HepG2 (cell line): ENCODE measurements at regions not wholly inside any gene's neighbourhood (a gene's known extent, or its start where the extent isn't known, plus 50 kb on each side); places are given as distances from the start of the nearest gene placed in this dataset.

ENCODE experiments used
- ATAC-seq: fragments of 200-7000 bp; cut with Tn5 transposase; 3 replicates; pipeline ENCODE4 v1.9.1; 2020; ENCODE audit warnings: mild to moderate bottlenecking, moderate library complexity
- BruUV-seq: library from RNA; stranded (reverse); fragments of 400-500 nt; replicated peaks from 2 replicates; lab custom pipeline; 2021; lab: Mats Ljungman, UMichigan
- CTCF ChIA-PET: fragments of 300-600 bp; formaldehyde crosslinking; extraction: SDS; loops from one replicate; lab custom pipeline; 2021; ENCODE audit warnings: low total read pairs, inconsistent platforms, low intra/inter-chr PET ratio; lab: Yijun Ruan, JAX
- POLR2A ChIA-PET: fragments of 350-600 bp; sonication (Branson Sonifier 250); formaldehyde crosslinking; loops from one replicate; lab custom pipeline; 2020; ENCODE audit warnings: antibody characterized with exemption, inconsistent platforms; lab: Yijun Ruan, JAX
- DNase-seq: peaks from one replicate; pipeline ENCODE4 v3.0.0-alpha.2; 2015; ENCODE audit warnings: low spot score
- FAIRE-seq: peaks from 3 replicates; lab custom pipeline; 2011; peaks lifted over from hg19 to GRCh38; lab: Jason Lieb, UNC
- H2AFZ ChIP-seq: one replicate; pipeline ENCODE4 v1.6.1; 2011; ENCODE audit warnings: low read length, inconsistent platforms
- H3K27ac ChIP-seq: fragments of 300-600 bp; 3 replicates; pipeline ENCODE4 v1.8.0; 2011; ENCODE audit warnings: mixed run types, mild to moderate bottlenecking, mixed read lengths, low read length, inconsistent platforms; ENCODE audit not compliant: insufficient read depth; ENCODE audit errors: extremely low read length
- H3K27me3 ChIP-seq, 2 experiments: fragments of 200-600 bp in 1 of 2; 2 replicates in 1 of 2; 3 replicates in 1 of 2; pipeline versions ENCODE4 v1.6.0 to v1.8.0; 2011; ENCODE audit warnings: low read length in 2 of 2, mild to moderate bottlenecking in 2 of 2, moderate library complexity in 2 of 2, inconsistent platforms in 1 of 2; ENCODE audit not compliant: insufficient read depth in 2 of 2, control insufficient read depth in 1 of 2
- H3K36me3 ChIP-seq, 2 experiments: fragments of 200-600 bp in 1 of 2; replicated peaks in 1 of 2; 2 replicates in 1 of 2; 3 replicates in 1 of 2; pipeline versions ENCODE4 v1.5.1 to v1.8.0; 2011; ENCODE audit warnings: low read length in 2 of 2, inconsistent platforms in 1 of 2; ENCODE audit not compliant: insufficient read depth in 2 of 2, control insufficient read depth in 1 of 2
- H3K4me1 ChIP-seq: 2 replicates; pipeline ENCODE4 v1.5.1; 2012; ENCODE audit warnings: low read length, inconsistent platforms; ENCODE audit not compliant: insufficient read depth
- H3K4me2 ChIP-seq: 2 replicates; pipeline ENCODE4 v1.6.0; 2011; ENCODE audit warnings: low read depth, low read length, inconsistent platforms
- H3K4me3 ChIP-seq, 3 experiments: fragments of 200-600 bp in 1 of 3; sonication (generic), shearing (Covaris generic) in 1 of 3; replicated peaks in 1 of 3; 2 replicates each; pipeline ENCODE4 v1.5.1; 2011 to 2016; ENCODE audit warnings: low read length in 3 of 3, inconsistent platforms in 2 of 3, low read depth in 2 of 3, mild to moderate bottlenecking in 2 of 3, control low read depth in 1 of 3, mixed read lengths in 1 of 3; ENCODE audit not compliant: insufficient read depth in 1 of 3
- H3K79me2 ChIP-seq: one replicate; pipeline ENCODE4 v1.6.1; 2011; ENCODE audit warnings: low read length, inconsistent platforms; ENCODE audit not compliant: insufficient read depth
- H3K9ac ChIP-seq: 2 replicates; pipeline ENCODE4 v1.6.0; 2011; ENCODE audit warnings: mild to moderate bottlenecking, low read depth, low read length, inconsistent platforms; ENCODE audit not compliant: insufficient read depth
- H3K9me3 ChIP-seq: 2 replicates; pipeline ENCODE4 v1.5.1; 2012; ENCODE audit warnings: mild to moderate bottlenecking, low read length
- H4K20me1 ChIP-seq: 2 replicates; pipeline ENCODE4 v1.6.0; 2011; ENCODE audit warnings: inconsistent platforms, mild to moderate bottlenecking, low read length, moderate library complexity; ENCODE audit not compliant: insufficient read depth
- AGO1 ChIP-seq: fragments of 200-400 bp; formaldehyde crosslinking; IDR thresholded peaks from 2 replicates; pipeline ENCODE4 v1.6.1; 2017; ENCODE audit warnings: mild to moderate bottlenecking, low read depth, low read length, moderate library complexity; ENCODE audit not compliant: poor library complexity, severe bottlenecking
- ISL2 ChIP-seq: sonication (generic); formaldehyde crosslinking; IDR thresholded peaks from 2 replicates; pipeline ENCODE4 v1.5.0; 2020; ENCODE audit warnings: missing genetic modification reagents
- MYC ChIP-seq: sonication (generic); formaldehyde crosslinking; IDR thresholded peaks from 2 replicates; pipeline ENCODE4 v1.9.0; 2021; ENCODE audit warnings: missing genetic modification reagents, borderline replicate concordance
- ONECUT2 ChIP-seq: sonication (generic); formaldehyde crosslinking; IDR thresholded peaks from 2 replicates; pipeline ENCODE4 v1.4.0; 2020; ENCODE audit warnings: missing genetic modification reagents
- TBX3 ChIP-seq: fragments of 450-650 bp; IDR thresholded peaks from 2 replicates; pipeline ENCODE4 v1.6.1; 2017; ENCODE audit warnings: antibody characterized with exemption, mild to moderate bottlenecking, inconsistent platforms, borderline replicate concordance
- U2AF1 ChIP-seq: fragments of 200-400 bp; formaldehyde crosslinking; optimal IDR thresholded peaks from 2 replicates; pipeline ENCODE3; 2017; ENCODE audit warnings: mild to moderate bottlenecking, low read depth, low read length
- ZNF724P ChIP-seq: sonication (generic); formaldehyde crosslinking; IDR thresholded peaks from 2 replicates; pipeline ENCODE4 v1.8.0; 2022; ENCODE audit warnings: missing genetic modification reagents, borderline replicate concordance
- ZNF792 ChIP-seq: IDR thresholded peaks from 2 replicates; pipeline ENCODE4 v1.6.1; 2016
- in situ Hi-C: cut with HindIII; loops from 2 replicates; pipeline ENCODE4 v1.10.0; 2017; ENCODE audit warnings: low pct_unique_long_range_greater_than_20kb; ENCODE audit not compliant: extremely low pct_ligation_motif_present
- intact Hi-C: fragments of 100-400 bp; cut with micrococcal nuclease; formaldehyde crosslinking; loops from one replicate; pipeline ENCODE4 v1.10.0; 2022; ENCODE audit not compliant: unreplicated experiment
- TF ChIP-seq, protein P1 (sequence below): sonication (generic); formaldehyde crosslinking; IDR thresholded peaks from one replicate; pipeline ENCODE4 v1.5.1; 2020; ENCODE audit warnings: mild to moderate bottlenecking, missing genetic modification reagents; ENCODE audit errors: not compliant biosample characterization
- TF ChIP-seq, protein P2 (sequence below): sonication (generic); formaldehyde crosslinking; IDR thresholded peaks from 2 replicates; pipeline ENCODE4 v1.4.0; 2020; ENCODE audit warnings: missing genetic modification reagents, borderline replicate concordance
- TF ChIP-seq, protein P3 (sequence below): IDR thresholded peaks from 2 replicates; pipeline ENCODE4 v1.6.1; 2016

DNA sequence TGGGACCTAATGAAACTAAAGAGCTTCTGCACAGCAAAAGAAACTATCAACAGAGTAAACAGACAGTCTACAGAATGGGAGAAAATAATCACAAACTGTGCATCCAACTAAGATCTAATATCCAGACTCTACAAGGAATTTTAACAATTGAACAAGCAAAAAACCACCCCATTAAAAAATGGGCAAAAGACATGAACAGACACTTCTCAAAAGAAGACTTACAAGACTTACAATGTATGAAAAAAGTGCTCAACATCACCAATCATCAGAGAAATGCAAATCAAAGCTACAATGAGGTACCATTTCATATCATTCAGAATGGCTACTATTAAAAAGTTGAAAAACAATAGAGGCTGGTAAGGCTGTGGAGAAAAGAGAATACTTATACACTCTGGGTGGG is 58.0 kb downstream of the SHOC1 start:
- Histone ChIP-seq H3K9ac (no peak overlapping the region), H3K27me3 (no peaks in the 10 kb centered on the region), H3K4me1 (no peaks in the 10 kb centered on the region), H4K20me1 (no peaks in the 10 kb centered on the region), H3K79me2 (no peaks in the 10 kb centered on the region), H3K27ac (no peak overlapping the region), H3K36me3 (no peaks in the 10 kb centered on the region), H3K9me3 (no peaks in the 10 kb centered on the region), H3K4me2 (no peak overlapping the region), H2AFZ (no peak overlapping the region), H3K4me3 (no peak overlapping the region)
- FAIRE-seq, result no peak
- intact Hi-C loops (no loop called here), in situ Hi-C loops (no loop called here)
- no peak for DNase-seq
- ATAC-seq, result no peak
- TF ChIP-seq MYC (CRISPR knock-in tag) (no peak), ONECUT2 (CRISPR knock-in tag) (no peak), ZNF792 (no peak), TBX3 (no peak), ZNF724P (CRISPR knock-in tag) (no peak), ISL2 (no peak), U2AF1 (no peak), AGO1 (no peak)
- TF ChIP-seq, protein P1, sequence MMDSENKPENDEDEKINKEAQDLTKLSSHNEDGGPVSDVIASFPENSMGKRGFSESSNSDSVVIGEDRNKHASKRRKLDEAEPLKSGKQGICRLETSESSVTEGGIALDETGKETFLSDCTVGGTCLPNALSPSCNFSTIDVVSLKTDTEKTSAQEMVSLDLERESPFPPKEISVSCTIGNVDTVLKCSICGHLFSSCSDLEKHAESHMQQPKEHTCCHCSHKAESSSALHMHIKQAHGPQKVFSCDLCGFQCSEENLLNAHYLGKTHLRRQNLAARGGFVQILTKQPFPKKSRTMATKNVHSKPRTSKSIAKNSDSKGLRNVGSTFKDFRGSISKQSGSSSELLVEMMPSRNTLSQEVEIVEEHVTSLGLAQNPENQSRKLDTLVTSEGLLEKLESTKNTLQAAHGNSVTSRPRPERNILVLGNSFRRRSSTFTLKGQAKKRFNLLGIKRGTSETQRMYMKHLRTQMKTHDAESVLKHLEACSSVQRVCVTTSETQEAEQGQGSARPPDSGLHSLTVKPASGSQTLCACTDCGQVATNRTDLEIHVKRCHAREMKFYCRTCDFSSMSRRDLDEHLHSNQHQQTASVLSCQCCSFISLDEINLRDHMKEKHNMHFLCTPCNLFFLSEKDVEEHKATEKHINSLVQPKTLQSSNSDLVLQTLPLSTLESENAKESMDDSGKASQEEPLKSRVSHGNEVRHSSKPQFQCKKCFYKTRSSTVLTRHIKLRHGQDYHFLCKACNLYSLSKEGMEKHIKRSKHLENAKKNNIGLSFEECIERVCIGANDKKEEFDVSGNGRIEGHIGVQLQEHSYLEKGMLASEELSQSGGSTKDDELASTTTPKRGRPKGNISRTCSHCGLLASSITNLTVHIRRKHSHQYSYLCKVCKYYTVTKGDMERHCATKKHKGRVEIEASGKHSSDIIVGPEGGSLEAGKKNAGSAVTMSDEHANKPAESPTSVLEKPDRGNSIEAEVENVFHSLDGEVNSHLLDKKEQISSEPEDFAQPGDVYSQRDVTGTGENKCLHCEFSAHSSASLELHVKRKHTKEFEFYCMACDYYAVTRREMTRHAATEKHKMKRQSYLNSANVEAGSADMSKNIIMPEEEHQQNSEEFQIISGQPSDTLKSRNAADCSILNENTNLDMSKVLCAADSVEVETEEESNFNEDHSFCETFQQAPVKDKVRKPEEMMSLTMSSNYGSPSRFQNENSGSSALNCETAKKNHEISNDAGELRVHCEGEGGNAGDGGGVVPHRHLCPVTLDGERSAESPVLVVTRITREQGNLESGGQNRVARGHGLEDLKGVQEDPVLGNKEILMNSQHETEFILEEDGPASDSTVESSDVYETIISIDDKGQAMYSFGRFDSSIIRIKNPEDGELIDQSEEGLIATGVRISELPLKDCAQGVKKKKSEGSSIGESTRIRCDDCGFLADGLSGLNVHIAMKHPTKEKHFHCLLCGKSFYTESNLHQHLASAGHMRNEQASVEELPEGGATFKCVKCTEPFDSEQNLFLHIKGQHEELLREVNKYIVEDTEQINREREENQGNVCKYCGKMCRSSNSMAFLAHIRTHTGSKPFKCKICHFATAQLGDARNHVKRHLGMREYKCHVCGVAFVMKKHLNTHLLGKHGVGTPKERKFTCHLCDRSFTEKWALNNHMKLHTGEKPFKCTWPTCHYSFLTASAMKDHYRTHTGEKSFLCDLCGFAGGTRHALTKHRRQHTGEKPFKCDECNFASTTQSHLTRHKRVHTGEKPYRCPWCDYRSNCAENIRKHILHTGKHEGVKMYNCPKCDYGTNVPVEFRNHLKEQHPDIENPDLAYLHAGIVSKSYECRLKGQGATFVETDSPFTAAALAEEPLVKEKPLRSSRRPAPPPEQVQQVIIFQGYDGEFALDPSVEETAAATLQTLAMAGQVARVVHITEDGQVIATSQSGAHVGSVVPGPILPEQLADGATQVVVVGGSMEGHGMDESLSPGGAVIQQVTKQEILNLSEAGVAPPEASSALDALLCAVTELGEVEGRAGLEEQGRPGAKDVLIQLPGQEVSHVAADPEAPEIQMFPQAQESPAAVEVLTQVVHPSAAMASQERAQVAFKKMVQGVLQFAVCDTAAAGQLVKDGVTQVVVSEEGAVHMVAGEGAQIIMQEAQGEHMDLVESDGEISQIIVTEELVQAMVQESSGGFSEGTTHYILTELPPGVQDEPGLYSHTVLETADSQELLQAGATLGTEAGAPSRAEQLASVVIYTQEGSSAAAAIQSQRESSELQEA (CRISPR knock-in tag), result no peak
- TF ChIP-seq, protein P2, sequence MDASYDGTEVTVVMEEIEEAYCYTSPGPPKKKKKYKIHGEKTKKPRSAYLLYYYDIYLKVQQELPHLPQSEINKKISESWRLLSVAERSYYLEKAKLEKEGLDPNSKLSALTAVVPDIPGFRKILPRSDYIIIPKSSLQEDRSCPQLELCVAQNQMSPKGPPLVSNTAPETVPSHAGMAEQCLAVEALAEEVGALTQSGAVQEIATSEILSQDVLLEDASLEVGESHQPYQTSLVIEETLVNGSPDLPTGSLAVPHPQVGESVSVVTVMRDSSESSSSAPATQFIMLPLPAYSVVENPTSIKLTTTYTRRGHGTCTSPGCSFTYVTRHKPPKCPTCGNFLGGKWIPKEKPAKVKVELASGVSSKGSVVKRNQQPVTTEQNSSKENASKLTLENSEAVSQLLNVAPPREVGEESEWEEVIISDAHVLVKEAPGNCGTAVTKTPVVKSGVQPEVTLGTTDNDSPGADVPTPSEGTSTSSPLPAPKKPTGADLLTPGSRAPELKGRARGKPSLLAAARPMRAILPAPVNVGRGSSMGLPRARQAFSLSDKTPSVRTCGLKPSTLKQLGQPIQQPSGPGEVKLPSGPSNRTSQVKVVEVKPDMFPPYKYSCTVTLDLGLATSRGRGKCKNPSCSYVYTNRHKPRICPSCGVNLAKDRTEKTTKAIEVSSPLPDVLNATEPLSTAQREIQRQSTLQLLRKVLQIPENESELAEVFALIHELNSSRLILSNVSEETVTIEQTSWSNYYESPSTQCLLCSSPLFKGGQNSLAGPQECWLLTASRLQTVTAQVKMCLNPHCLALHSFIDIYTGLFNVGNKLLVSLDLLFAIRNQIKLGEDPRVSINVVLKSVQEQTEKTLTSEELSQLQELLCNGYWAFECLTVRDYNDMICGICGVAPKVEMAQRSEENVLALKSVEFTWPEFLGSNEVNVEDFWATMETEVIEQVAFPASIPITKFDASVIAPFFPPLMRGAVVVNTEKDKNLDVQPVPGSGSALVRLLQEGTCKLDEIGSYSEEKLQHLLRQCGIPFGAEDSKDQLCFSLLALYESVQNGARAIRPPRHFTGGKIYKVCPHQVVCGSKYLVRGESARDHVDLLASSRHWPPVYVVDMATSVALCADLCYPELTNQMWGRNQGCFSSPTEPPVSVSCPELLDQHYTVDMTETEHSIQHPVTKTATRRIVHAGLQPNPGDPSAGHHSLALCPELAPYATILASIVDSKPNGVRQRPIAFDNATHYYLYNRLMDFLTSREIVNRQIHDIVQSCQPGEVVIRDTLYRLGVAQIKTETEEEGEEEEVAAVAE (CRISPR knock-in tag), result no peak
- TF ChIP-seq, protein P3, sequence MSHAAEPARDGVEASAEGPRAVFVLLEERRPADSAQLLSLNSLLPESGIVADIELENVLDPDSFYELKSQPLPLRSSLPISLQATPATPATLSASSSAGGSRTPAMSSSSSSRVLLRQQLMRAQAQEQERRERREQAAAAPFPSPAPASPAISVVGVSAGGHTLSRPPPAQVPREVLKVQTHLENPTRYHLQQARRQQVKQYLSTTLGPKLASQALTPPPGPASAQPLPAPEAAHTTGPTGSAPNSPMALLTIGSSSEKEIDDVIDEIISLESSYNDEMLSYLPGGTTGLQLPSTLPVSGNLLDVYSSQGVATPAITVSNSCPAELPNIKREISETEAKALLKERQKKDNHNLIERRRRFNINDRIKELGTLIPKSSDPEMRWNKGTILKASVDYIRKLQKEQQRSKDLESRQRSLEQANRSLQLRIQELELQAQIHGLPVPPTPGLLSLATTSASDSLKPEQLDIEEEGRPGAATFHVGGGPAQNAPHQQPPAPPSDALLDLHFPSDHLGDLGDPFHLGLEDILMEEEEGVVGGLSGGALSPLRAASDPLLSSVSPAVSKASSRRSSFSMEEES (CRISPR knock-in tag), result no peak
- BruUV-seq, result no TSS peak
- ChIA-PET CTCF (no interaction called here), POLR2A (no interaction called here)
